SKM-1 treated with dmso at 0.1 percent for 144 hours (cell line): ENCODE measurements at regions not wholly inside any gene's neighbourhood (a gene's known extent, or its start where the extent isn't known, plus 50 kb on each side); places are given as distances from the start of the nearest gene placed in this dataset.
"Not testable (repeated sequence)": the region's sequence is repeated elsewhere in the genome, so short reads cannot be mapped to it uniquely, and the experiment has no call there.

Experiments used
- DNase-seq: peaks from one replicate; lab custom pipeline; 2025; ENCODE audit not compliant: unreplicated experiment; lab: John Stamatoyannopoulos, UW

DNA sequence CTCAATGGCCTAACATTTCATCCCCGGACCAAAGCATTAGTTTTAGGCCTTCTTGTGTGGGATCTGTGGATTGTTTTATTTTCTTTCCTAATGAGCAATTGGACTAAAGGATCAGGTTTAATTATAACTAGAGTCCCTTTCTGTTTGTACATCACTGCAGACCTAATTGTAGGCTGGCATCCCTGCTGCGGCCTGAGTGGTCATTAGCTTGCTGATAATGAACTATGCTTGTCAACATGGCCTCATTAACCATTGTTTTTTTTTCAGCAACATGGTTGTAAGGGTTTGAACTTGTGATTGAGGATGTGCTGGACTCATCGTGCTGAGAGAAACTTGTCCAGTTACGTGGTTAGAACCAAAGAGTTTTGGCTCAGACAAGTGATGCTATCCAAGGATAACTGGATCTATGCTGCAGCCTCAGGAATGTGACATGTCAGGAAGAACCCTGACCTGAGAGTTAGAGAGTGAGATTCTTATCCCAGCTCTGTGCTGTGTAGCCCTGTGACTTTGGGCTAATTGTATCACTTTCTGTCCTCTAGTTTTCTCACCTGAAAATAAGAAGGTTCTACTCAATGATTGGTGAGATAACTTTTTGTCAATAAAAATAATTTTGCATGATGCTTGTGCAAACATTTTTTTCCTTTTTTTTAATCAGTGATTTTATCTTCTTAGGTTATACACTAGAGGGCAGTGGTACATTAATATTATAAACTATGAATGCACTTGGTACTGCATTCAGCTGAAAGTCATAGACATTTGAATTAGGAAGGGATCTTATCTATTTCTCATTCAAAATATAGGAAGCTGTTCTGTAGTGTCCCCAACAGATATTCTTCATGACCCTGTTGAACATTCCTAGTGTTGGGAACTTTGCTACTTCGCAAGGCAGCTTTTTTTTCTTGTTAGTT lies 140.9 kb downstream of the RNF144B start:
- DNase-seq = no peak

DNA sequence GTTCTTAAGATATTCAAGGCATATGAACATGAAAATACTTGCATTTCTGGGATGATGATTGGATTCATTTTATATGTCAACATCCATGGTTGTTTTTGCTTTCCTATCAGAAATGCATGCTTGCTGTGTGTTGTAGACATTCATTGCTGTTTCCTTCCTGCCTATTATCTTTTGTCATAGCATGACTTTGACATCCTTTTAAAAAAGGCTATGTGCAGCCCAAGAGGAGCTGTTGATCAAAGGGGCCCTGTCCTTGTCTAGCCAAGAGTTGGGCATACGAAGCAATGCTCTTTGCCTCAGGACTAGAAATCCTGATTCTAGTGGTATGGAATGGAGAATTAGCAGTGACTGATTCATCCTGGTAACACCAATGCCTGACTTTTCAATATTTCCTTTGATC lies 143.1 kb downstream of the RNF144B start:
- DNase-seq = no peak

DNA sequence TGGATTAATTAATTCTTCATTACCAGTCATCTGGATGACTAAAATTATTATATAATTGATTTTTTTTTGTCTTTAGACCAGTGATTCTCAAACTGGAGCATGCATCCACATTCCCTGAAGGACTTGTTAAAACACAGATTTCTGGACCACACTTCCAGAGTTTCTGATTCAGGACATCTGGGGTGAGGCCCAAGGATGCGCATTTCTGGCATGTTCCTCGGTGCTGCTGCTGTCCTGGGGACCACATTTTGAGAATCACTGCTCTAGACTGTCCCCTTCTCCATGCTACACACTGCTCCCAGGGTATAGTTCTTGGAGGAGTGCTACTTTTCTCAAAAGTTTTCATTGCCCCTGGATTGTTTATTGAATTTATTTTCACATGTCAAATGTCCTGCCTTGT lies 145.0 kb downstream of the RNF144B start:
- no peak for DNase-seq

DNA sequence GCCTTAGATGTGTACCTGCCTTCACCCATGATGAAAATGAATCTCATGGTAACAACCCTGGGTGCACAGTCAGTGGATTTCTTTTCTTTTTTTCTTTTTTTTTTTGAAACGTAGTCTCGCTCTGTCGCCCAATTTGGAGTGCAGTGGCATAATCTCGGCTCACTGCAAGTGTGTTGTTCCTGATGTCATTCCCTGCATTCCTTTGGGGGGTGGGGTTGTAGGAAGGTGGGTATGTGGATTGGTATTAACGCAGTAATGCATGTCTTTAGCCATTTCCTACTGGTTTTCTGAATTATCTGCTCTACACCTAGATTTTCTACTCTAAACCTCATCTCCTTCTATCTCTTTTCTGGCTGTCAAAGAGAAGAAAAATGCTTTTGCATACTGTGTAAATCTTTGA lies 146.6 kb downstream of the RNF144B start:
- DNase-seq = no peak

DNA sequence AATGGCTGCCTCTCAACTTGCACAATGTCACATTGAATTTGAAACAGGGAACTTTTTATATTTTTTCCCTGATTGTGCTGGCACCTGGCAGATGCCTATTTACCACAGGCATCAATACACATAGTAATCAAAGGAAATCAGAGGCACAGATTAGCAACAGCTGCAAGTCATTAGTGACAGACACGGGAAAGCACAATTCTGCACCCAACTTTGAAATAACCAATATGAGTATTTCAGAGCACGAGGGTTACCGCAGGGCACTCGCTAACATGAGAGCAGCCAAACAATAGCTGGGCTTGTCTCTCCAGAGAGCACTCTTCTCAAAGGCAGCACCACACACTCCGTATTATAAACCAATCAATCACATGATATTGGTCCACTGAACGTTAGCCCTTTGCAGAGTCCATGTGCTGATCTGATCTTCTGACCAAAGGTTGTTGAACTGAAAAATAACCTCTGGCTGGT lies 149.5 kb downstream of the RNF144B start:
- DNase-seq = no peak

DNA sequence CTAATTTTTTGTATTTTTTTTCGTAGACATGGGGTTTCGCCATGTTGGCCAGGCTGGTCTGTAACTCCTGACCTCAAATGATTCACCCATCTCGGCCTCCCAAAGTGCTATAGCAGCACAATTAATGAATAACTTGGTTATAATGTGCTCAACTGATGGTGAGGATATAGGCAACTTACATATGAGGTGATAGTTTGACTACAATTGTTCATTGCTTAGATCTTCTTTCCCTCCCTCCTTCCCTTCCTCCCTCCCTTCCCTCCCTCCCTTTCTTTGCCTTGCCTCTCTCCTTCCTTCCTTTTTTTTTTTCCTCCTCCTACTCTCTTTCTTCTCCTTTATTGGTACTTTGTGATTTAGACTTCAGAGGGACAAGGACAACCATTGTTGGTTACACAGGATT lies 151.2 kb downstream of the RNF144B start:
- no peak for DNase-seq

DNA sequence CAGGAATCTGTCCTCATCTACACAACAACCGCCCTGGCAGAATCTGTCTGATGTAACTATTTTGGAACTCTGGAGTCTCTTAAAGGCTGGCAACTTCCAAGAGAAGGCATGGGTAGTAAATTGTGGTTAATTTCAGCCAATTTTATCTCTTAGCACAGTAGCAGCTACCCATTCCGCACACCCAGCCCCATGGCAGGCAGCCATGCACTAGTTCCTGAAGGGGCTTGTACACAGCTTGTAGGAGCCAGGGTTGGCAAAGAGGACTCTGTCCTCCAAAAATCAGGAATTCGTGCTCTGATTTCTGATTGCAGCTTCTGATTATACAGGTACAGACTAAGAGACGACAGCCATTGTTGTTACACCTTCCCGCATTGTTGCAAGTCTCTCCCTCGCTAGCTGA lies 155.9 kb downstream of the RNF144B start:
- no peak for DNase-seq

DNA sequence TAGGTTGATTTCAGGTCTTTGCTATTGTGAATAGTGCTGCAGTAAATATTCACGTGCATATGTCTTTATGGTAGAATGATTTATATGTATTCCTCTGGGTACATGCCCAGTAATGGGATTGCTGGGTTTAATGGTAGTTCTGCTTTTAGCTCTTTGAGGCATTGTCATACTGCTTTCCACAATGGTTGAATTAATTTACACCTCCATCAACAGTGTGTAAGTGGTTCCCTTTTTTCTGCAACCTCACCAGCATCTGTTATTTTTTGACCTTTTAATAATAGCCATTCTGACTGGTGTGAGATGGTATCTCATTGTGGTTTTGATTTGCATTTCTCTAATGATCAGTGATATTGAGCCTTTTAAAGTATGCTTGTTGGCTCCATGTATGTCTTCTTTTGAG lies 158.0 kb downstream of the RNF144B start:
- DNase-seq = not testable (repeated sequence)

DNA sequence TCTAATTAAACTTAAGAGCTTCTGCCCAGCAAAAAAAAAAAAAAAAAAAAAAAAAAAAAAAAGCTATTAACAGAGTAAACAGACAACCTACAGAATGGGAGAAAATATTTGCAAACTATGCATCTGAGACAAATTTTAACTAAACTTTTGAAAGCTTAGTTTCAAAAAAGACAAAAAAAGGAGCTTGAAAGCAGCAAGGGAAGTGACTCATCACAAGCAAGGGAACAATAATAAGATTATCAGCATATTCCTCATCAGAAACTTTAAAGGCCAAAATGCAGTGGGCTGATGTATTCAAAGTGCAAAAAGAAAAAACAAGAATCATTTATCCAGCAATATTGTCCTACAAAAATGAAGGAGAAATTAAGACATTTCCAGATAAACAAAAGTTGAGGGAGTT lies 158.6 kb downstream of the RNF144B start:
- no peak for DNase-seq

DNA sequence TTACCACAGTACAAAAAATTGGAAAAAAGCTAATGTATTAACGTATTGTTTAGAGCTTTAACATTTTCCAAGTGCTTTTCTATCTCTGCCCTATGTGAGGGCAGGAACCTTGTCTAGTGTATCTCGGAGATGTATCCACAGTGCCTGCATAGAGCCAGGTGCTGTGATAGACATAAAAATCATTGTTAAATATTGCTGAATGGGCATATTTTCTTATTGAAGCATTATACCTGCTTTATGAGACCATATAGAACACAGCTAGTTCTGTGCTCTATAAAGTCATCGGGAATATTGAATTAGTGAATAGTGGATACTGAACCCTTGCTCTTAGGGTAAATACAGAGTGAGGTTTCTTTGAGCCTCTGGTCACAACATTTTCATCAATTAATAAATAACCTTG lies 163.0 kb downstream of the RNF144B start:
- no peak for DNase-seq

DNA sequence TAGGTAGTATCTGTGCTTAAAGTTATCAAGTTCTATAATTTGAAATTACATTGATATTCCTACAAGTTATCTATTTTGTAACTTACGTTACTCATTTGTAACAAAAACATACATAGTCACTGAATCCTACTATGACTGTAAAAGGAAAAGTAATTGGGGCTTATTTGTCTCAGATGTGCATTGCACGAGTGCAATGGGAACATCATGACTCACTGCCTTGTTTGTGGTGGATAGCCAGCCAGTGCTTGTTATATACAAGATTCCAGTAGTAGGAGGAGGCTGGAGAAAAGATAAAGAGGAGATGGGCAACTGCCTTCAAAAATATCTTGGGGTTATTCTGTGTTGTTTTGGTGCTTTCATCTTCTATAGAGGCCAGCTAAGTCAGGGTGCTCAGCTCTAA lies 164.1 kb downstream of the RNF144B start:
- no peak for DNase-seq

DNA sequence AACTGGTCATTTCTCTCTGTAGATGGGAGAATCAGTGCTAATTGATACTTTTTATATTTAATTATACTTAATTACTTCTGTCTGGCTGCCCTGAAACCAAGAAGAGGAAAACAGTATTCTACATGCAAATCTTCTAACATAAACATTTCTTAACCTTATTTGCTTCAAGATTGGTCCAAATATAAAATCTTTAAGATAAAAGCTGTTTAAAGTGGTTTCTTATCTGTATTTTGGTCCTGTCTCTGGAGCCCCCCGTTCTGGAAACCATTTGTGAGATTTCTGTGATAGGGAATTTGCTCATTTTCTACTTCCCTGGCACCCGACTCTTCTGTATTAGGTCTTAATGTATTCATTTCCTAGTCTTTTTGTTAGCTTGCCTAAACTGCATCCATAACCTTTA lies 168.6 kb downstream of the RNF144B start:
- DNase-seq = no peak

DNA sequence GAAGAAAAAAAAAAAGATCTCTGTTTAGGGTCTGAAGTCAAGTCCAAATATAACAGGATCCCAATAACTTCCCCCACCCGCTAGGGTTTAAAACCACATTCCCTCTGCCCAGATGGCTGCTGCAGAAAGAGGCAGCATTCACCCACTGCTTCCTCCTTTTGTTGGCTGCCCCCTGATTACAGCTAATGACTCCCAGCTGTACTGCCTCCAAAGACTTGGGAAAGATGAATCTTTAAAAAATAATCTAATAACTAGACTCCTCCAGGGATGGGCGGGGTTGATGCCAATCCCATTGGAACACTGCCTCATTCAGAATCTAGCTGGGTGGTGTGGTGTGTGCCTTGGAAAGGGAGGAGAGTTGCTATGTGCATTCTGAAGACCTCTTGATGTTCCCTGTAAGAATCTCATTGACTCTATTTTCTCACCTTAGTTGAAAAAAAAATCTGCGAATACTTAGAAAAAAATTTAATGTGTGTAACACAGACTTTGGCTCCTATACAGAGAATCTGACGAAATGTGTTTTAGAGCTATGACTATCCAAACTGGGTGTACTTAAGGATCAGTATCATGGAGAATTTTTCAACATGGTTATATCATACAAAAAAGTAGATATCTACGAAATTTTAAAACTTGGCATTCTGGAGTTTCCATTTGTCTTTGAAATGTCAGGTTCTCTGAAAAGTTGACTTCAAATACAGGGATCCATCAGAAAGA lies 174.0 kb downstream of the RNF144B start:
- no peak for DNase-seq

DNA sequence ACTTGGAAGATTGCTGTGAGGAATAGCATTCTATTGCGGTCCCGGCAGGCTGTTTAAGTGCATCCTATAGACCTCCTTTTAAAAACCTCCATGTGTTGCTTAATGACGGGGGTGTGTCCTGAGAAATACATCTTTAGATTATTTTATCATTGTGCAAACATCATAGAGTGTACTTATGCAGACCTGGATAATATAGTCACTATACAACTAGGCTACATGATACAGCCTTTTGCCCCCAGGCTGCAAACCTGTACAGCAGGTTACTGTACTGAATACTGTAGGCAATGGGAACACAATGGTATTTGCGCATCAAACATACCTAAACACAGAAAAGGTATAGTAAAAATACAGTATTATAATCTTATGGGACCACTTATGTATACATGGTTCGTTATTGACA lies 175.6 kb downstream of the RNF144B start:
- no peak for DNase-seq

DNA sequence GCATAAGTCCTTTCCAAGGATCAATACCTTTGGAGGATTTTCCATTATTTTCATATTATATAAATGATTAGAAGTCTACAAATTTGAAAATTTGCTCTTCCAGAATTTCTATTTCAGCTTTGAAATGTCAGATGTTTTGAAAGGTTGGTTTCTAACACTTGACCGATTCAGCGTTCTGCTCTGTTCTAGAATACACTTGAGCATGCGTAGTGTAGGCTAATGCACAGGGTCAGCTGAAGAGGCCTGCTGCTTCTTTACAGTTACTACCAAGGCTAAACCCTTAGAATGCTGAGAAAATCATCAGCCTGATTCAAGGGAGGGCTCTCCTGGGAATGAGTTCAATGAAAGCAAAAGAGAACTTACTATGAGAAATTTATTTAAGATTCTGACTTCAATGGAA lies 177.6 kb downstream of the RNF144B start:
- DNase-seq = no peak

DNA sequence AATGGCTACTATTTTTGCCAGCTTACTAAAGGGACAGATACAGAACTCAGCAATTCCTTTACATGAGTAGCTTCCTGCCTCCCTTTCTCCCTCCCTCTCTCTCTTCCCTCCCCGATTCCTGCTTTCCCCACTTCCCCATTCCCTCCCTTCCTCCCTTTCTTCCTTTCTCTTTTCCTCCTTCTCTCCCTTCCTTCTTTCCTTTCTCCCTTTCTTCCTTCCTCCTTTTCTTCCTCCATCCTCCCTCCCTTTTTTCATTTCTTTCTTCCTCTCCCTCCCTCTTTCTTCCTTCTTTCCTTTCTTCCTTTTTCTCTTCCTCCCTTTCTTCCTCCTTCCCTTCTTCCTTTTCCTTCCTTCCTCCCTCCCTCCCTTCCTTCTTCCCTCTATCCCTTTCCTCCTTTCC lies 178.1 kb downstream of the RNF144B start:
- DNase-seq = no peak

DNA sequence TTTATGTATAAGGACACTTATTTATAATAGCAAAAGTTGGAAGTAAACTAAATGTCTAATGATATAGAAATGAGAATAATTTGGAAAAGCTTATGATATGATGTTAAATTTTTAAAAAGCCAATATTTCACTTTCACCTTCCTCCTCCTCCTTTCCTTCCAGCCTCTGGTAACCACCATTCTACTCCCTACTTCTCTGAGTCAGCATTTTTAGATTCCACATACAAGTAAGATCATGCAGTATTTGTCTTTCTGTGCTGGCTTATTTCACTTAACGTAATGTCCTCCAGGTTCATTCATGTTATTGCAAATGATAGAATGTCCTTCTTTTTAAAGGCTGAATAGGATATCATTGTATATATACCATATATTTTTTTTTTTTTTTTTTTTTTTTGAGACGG lies 180.2 kb downstream of the RNF144B start:
- DNase-seq = no peak

DNA sequence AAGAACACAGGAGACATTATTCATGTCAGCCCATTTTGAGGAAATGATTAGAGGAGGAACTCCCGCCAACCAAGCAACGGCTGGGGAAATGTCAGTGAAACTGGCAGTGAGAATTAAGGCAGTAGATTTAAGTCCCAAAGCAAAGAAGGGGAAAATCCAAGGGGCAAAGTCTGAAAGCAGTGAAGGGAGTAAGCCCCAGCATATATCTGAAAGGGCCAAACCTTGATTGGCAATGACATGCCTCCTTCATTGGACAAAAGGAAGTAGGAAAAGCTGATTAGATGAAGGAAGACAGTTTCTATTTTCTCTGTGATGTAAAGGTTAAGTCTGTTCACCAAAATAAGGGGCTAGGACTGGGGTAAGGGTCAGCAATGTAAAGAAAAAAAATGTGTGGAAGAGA lies 190.3 kb downstream of the RNF144B start:
- DNase-seq = no peak

DNA sequence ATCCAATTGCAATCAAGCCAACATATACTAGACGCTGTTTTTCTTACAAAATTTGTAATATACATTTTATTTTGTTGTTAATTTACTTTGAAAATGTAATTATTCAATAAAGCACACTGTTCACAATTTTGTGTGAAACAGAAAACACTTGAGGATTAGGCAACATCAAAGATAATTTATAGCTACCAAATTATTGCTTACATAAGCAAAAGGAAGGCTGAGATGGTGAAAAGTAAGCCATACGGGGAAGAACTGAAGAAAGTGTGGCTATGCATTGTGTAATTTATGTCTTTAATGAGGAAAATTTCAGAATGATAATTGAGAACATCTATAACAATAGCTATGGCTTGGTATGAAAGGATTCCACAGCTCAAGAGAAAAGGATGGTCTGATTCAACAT lies 192.0 kb downstream of the RNF144B start:
- no peak for DNase-seq

DNA sequence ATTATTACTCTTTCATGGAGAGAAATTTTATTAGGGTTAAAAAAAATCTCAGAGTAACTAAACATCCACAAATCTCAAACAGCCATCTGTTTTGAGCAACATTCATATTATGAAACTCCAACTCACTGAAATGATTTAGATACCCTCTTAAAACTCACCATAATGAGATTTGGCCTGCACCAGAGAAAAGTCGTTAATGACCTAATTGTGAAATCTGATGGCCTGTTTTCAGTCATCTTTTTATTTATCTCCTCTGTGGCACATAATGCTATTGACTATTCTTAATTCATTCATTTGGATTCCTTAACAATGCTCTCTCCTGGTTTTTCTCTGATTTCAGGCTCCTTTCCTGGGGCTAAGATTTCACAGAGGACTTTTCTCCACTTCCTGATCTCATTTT lies 192.7 kb downstream of the RNF144B start:
- no peak for DNase-seq

DNA sequence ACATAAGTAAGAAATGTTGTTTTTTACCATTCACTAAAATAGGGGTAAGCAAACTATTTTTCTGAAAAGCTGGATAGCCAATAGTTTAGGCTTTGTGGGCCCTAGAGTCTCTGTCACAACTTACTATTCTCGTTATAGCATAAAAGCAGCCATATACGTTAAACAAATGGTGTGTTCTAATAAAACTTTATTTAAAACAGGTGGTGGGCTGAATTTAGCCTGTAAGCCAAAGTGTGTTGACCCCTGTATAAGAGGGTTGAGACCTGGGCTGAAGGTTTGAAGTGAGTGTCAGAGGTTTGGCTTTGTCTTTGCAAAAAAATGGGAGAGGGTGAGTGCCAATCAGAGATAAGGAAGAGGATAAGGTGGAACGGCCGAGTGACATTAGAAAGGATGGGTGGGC lies 197.2 kb downstream of the RNF144B start:
- no peak for DNase-seq

DNA sequence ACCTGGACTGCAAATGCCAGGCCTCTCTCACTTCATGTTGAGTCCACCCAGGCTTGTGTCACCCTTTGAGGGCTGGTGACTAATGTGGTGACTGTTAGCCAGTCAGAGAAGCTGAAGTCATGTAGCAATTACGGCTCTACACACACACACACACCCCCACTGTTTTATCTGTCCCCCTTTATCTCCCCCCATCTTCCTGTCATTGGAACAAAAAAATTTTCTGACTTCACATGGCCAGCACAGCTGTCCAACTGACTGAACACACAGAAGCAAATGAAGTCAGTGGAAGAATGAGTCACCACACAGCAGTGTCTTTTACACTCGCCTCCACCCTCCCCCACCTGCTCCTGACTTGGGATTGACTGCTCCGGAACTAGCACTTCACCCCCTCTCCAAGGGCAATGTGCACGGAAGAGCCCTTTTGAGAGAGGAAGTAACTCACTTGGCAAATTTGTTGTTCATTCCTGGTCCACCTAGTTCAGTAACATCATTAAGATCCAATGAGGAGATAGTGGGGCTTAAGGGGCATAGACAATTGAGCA lies 198.0 kb downstream of the RNF144B start:
- DNase-seq = no peak
